Ovary (tissue), 7 donors: ENCODE measurements at regions not wholly inside any gene's neighbourhood (a gene's known extent, or its start where the extent isn't known, plus 50 kb on each side); places are given as distances from the start of the nearest gene placed in this dataset.

Source experiments
- DNase-seq, 5 donors: peaks; one replicate each; pipeline ENCODE4 v3.0.0-alpha.2; 2019 to 2020
- H3K27ac ChIP-seq, 2 donors: fragments of 200-600 bp; one replicate each; pipeline versions ENCODE4 v1.5.1 to v1.8.0; 2019 to 2022
- H3K27me3 ChIP-seq: fragments of 200-600 bp; one replicate; pipeline ENCODE4 v1.8.0; 2022
- H3K36me3 ChIP-seq: fragments of 200-600 bp; sonication (generic); one replicate; pipeline ENCODE4 v1.5.1; 2019
- H3K4me1 ChIP-seq: one replicate; pipeline ENCODE4 v1.8.1; 2013; ENCODE audit warnings: mild to moderate bottlenecking, moderate library complexity; ENCODE audit not compliant: insufficient read depth
- H3K4me3 ChIP-seq: fragments of 200-600 bp; sonication (generic); one replicate; pipeline ENCODE4 v1.5.1; 2017
- H3K9me3 ChIP-seq, 2 donors: fragments of 200-600 bp in 1 of 2; sonication (generic) in 1 of 2; one replicate each; pipeline versions ENCODE4 v1.5.1 to v1.8.1; 2013 to 2019; ENCODE audit warnings: mild to moderate bottlenecking in 1 of 2, moderate library complexity in 1 of 2
- EP300 ChIP-seq: sonication (generic); formaldehyde crosslinking; IDR thresholded peaks from one replicate; pipeline ENCODE4 v1.6.1; 2017; ENCODE audit warnings: antibody characterized with exemption
- POLR2A ChIP-seq: fragments of 450-650 bp; IDR thresholded peaks from one replicate; pipeline ENCODE4 v1.6.1; 2017; ENCODE audit warnings: antibody characterized with exemption, mild to moderate bottlenecking, moderate library complexity
- WGBS, 3 donors: extraction: QIAGEN DNeasy Blood & Tissue Kit in 1 of 3; methylation state at CpG; one replicate each; pipeline versions ENCODE4 v1.1.5 to v1.1.7; 2013 to 2017; 5-methylcytosine and 5-hydroxymethylcytosine counted together
- intact Hi-C, 4 donors: fragments of 100-400 bp; cut with DNase I; formaldehyde crosslinking; loops; one replicate each; pipeline versions ENCODE4 v1.11.0 to v1.15.1; 2022 to 2023
- TF ChIP-seq, protein P1 (sequence below), 3 donors: fragments of 450-650 bp in 2 of 3; fragments of 200-600 bp in 1 of 3; IDR thresholded peaks; one replicate each; pipeline versions ENCODE4 v1.5.1 to v1.8.0; 2016 to 2022; ENCODE audit warnings: antibody characterized with exemption in 3 of 3, mild to moderate bottlenecking in 1 of 3
- donor health status: DM: no; HTN: no; CAD: no; lungs with moderate emphysema.
- donor health status: DM: no; HTN: no; CAD: no.
- donor health status: Bipolar disorder and iron deficiency.
- donor health status: DM: no; HTN: no; CAD: no.
- donor health status: DM: yes; HTN: yes; CAD: no.

DNA sequence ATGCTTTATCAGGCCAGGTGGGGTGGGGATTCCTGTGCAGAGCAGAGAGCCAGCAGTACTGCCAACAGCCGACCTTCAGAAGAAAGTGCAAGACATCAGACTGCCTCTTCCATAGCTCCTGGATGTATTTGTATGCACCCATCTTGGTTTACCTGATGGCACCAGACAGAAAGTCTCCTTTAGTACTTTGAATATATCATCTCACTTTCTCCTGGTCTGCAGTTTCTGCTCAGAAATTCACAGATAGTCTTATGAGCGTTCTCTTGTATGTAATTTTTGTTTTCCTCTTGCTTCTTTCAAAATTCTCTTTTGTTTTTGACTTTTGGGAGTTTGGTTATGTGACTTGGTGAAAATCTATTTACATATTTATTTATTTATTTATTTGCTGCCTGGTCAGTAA is 446.4 kb upstream of the CADM1 start:
- H3K4me1 ChIP-seq, result no peaks in the 10 kb centered on the region
- no peak for DNase-seq
- H3K27ac ChIP-seq, result no peak overlapping the region
- intact Hi-C loops, result no loop called here
- H3K36me3 ChIP-seq, result no peaks in the 10 kb centered on the region
- WGBS, 3 donors, result 82 to 96% (median 93%) methylated on average over 2 of the region's 2 CpGs
- H3K9me3 ChIP-seq, result peaks cover 0 to 6% of the 10 kb centered on the region in 2 donors
- TF ChIP-seq POLR2A, result no peak
- TF ChIP-seq, protein P1, sequence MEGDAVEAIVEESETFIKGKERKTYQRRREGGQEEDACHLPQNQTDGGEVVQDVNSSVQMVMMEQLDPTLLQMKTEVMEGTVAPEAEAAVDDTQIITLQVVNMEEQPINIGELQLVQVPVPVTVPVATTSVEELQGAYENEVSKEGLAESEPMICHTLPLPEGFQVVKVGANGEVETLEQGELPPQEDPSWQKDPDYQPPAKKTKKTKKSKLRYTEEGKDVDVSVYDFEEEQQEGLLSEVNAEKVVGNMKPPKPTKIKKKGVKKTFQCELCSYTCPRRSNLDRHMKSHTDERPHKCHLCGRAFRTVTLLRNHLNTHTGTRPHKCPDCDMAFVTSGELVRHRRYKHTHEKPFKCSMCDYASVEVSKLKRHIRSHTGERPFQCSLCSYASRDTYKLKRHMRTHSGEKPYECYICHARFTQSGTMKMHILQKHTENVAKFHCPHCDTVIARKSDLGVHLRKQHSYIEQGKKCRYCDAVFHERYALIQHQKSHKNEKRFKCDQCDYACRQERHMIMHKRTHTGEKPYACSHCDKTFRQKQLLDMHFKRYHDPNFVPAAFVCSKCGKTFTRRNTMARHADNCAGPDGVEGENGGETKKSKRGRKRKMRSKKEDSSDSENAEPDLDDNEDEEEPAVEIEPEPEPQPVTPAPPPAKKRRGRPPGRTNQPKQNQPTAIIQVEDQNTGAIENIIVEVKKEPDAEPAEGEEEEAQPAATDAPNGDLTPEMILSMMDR (IDR thresholded peaks at IDR 0.05), result no peak
- no peak for TF ChIP-seq EP300
- H3K27me3 ChIP-seq, result no peaks in the 10 kb centered on the region
- H3K4me3 ChIP-seq, result no peak overlapping the region

DNA sequence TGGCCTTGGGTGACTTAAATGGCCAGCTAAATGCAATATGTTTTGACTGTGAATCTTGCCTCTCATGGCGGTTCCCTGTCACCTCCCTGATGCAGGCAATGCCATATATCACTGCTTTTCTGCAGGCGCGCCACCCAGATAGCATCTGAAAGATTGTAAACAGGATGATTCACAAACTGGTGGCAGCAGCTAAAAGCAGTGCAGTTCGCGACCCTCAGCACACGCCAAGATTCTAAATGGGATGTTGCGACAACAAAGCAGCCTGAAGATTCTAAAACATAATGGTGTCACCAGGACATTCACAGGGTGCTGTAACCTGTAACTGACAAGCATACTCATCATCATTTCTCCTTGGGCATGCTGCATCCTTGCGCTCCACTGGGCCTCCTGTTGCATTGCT is 440.4 kb upstream of the CADM1 start:
- H3K27ac ChIP-seq, result no peak overlapping the region
- H3K9me3 ChIP-seq, result no peaks in the 10 kb centered on the region
- no peaks in the 10 kb centered on the region for H3K4me1 ChIP-seq
- 85 to 87% (median 85%) methylated on average over 8 of the region's 8 CpGs for WGBS, 3 donors
- no peak for DNase-seq
- H3K27me3 ChIP-seq, result no peaks in the 10 kb centered on the region
- H3K36me3 ChIP-seq, result no peaks in the 10 kb centered on the region
- intact Hi-C loops, result no loop called here
- TF ChIP-seq, protein P1 (IDR thresholded peaks at IDR 0.05), result no peak
- no peak for TF ChIP-seq EP300
- TF ChIP-seq POLR2A, result no peak
- H3K4me3 ChIP-seq, result no peak overlapping the region

DNA sequence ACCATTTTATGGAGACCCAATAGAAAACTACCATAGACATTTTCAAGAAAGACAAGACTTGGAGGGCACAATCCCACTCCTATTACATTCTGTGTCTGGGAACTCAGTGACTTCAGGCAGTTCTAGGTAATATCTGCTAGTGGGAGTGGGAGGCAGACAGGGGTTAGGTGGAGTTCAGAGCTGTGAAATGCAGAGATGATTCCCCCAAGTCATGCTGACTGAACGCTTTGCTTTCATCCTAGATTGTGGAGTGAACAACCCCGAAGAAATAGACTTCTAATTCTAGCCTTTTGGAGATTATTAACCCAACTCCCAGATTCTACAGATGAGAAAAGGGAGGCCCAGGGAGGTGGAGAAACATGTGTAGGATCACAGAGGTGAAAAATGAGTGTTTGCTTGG is 437.8 kb upstream of the CADM1 start:
- H3K4me3 ChIP-seq, result no peak overlapping the region
- H3K27ac ChIP-seq, result no peak overlapping the region
- no peaks in the 10 kb centered on the region for H3K36me3 ChIP-seq
- H3K27me3 ChIP-seq, result no peaks in the 10 kb centered on the region
- no peaks in the 10 kb centered on the region for H3K4me1 ChIP-seq
- 18 to 53% (median 37%) methylated on average over 2 of the region's 2 CpGs for WGBS, 3 donors
- H3K9me3 ChIP-seq, result no peaks in the 10 kb centered on the region
- no peak for DNase-seq
- intact Hi-C loops, result no loop called here
- TF ChIP-seq POLR2A (no peak), EP300 (no peak)
- TF ChIP-seq, protein P1 (IDR thresholded peaks at IDR 0.05), result no peak

DNA sequence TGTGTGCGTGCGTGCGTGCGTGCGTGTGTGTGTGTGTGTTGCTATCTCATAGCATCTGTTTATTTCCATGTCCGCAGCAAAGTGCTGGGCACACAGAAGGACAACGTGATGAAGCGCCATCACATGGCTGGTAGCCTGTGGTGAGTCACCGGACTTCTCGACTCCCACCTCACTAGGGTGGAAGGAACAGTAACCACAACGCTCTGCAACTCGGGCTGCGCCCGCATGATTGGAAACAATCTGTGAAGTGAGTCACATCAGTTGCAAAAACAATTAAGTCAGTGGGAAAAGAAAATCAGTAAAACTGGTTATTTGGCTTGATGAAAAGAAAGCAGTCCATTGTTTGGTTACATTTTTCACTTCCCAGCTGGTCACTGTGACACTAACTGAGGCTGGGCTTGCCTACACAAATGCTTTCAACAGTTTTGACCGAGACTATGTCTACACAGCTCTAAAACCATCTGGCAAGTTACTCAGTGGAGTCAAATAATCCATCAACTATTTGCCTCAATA is 437.3 kb upstream of the CADM1 start:
- Histone ChIP-seq H3K9me3 (no peaks in the 10 kb centered on the region), H3K27me3 (no peaks in the 10 kb centered on the region), H3K36me3 (no peaks in the 10 kb centered on the region), H3K4me3 (no peak overlapping the region), H3K27ac (no peak overlapping the region), H3K4me1 (no peaks in the 10 kb centered on the region)
- TF ChIP-seq, protein P1 (IDR thresholded peaks at IDR 0.05), result no peak
- TF ChIP-seq POLR2A (no peak), EP300 (no peak)
- DNase-seq, result peak; percentile 26 to 69 (median 46)
- 13 to 30% (median 16%) methylated on average over 15 of the region's 15 CpGs for WGBS, 3 donors
- intact Hi-C loops, result no loop called here
